ENCODE measurements at regions not wholly inside any gene's neighbourhood (a gene's known extent, or its start where the extent isn't known, plus 50 kb on each side); places are given as distances from the start of the nearest gene placed in this dataset.

- TF ChIP-seq CTCF (IDR thresholded peaks at IDR 0.05) (no peak), ZFX (IDR thresholded peaks at IDR 0.05; ENCODE audit: borderline replicate concordance) (no peak)
These were observed 519.3 kb upstream of the SOX11 start for GRCh38 chr2:5172923-5173322.
